Panc1 (cell line): ENCODE measurements at regions not wholly inside any gene's neighbourhood (a gene's known extent, or its start where the extent isn't known, plus 50 kb on each side); places are given as distances from the start of the nearest gene placed in this dataset.

Source experiments
- ATAC-seq: fragments of 200-7000 bp; cut with Tn5 transposase; 2 replicates; pipeline ENCODE4 v1.9.1; 2020; ENCODE audit warnings: mild to moderate bottlenecking, moderate library complexity
- BruUV-seq: library from RNA; stranded (reverse); fragments of 400-500 nt; replicated peaks from 2 replicates; lab custom pipeline; 2021; lab: Mats Ljungman, UMichigan
- CTCF ChIA-PET: fragments of 300-600 bp; sonication (Branson Sonifier 250); formaldehyde crosslinking; loops from one replicate; lab custom pipeline; 2022; ENCODE audit warnings: antibody characterized with exemption; lab: Charles Lee
- POLR2A ChIA-PET: fragments of 300-600 bp; sonication (Branson Sonifier 250); formaldehyde crosslinking; loops from one replicate; lab custom pipeline; 2022; ENCODE audit warnings: antibody characterized with exemption; lab: Charles Lee
- DNase-seq: peaks from one replicate; pipeline ENCODE4 v3.0.0-alpha.2; 2010; ENCODE audit warnings: low read depth, low spot score
- H3K27ac ChIP-seq: 2 replicates; pipeline ENCODE4 v1.5.1; 2011; ENCODE audit warnings: mild to moderate bottlenecking, low read length, inconsistent platforms
- H3K27me3 ChIP-seq: fragments of 200-500 bp; sonication (Bioruptor generic); 2 replicates; pipeline ENCODE4 v1.6.0; 2014; ENCODE audit warnings: low read length, inconsistent platforms; ENCODE audit not compliant: control insufficient read depth, insufficient read depth
- H3K36me3 ChIP-seq: fragments of 200-500 bp; sonication (Bioruptor generic); 2 replicates; pipeline ENCODE4 v1.5.1; 2014; ENCODE audit warnings: inconsistent platforms, mild to moderate bottlenecking, low read length, moderate library complexity; ENCODE audit not compliant: control insufficient read depth, insufficient read depth
- H3K4me1 ChIP-seq: 2 replicates; pipeline ENCODE4 v1.5.1; 2011; ENCODE audit warnings: inconsistent platforms, mild to moderate bottlenecking, low read length, moderate library complexity; ENCODE audit not compliant: control insufficient read depth, insufficient read depth
- H3K4me3 ChIP-seq, 2 experiments: 2 replicates each; pipeline ENCODE4 v1.5.1; 2011 to 2012; ENCODE audit warnings: low read depth in 2 of 2, low read length in 2 of 2, mild to moderate bottlenecking in 2 of 2, inconsistent platforms in 1 of 2, moderate library complexity in 1 of 2
- H3K9me3 ChIP-seq: fragments of 200-500 bp; sonication (Bioruptor generic); 2 replicates; pipeline ENCODE4 v1.5.1; 2014; ENCODE audit warnings: low read depth, mild to moderate bottlenecking, inconsistent platforms, low read length, moderate library complexity; ENCODE audit not compliant: control insufficient read depth, insufficient read depth
- CTCF ChIP-seq: fragments of 450-650 bp; IDR thresholded peaks from 2 replicates; pipeline ENCODE4 v1.5.1; 2017; ENCODE audit warnings: mild to moderate bottlenecking
- POLR2AphosphoS5 ChIP-seq: IDR thresholded peaks from 2 replicates; pipeline ENCODE4 v1.6.1; 2012; ENCODE audit warnings: mild to moderate bottlenecking, low read depth, low read length, moderate library complexity
- REST ChIP-seq, 2 experiments: IDR thresholded peaks; 2 replicates each; pipeline ENCODE4 v1.6.1; 2011 to 2012; ENCODE audit warnings: low read depth in 2 of 2, control low read depth in 1 of 2, low read length in 1 of 2, mild to moderate bottlenecking in 1 of 2, moderate library complexity in 1 of 2; ENCODE audit not compliant: insufficient read depth in 1 of 2
- SIN3A ChIP-seq: IDR thresholded peaks from 2 replicates; pipeline ENCODE4 v1.6.1; 2012; ENCODE audit warnings: low read depth, mild to moderate bottlenecking, low read length, moderate library complexity, borderline replicate concordance; ENCODE audit not compliant: insufficient read depth
- TCF7L2 ChIP-seq: IDR thresholded peaks from 2 replicates; pipeline ENCODE4 v1.6.1; 2011; ENCODE audit warnings: mild to moderate bottlenecking, low read depth, low read length, inconsistent platforms
- in situ Hi-C: cut with HindIII; loops from 2 replicates; pipeline ENCODE4 v1.10.0; 2016; ENCODE audit warnings: low sequenced_read_pairs, low pct_unique_long_range_greater_than_20kb
- intact Hi-C: fragments of 100-400 bp; cut with micrococcal nuclease; formaldehyde crosslinking; loops from one replicate; pipeline ENCODE4 v1.10.0; 2022; ENCODE audit not compliant: unreplicated experiment

- in situ Hi-C loops, result no loop called here
- intact Hi-C loops, result no loop called here
- no peaks in the 10 kb centered on the region for H3K4me1 ChIP-seq
- CTCF ChIA-PET, result no interaction called here
- H3K27ac ChIP-seq, result no peak overlapping the region
- no peaks in the 10 kb centered on the region for H3K36me3 ChIP-seq
- POLR2A ChIA-PET, result no interaction called here
- H3K4me3 ChIP-seq, result no peak overlapping the region
- TF ChIP-seq TCF7L2, result no peak
- no peak for TF ChIP-seq CTCF
- no peak for TF ChIP-seq REST (IDR thresholded peaks at IDR 0.05; ENCODE audit: insufficient read depth in 1 of 2, low read depth in 2 of 2, low read length in 1 of 2)
- no peak for TF ChIP-seq SIN3A
- TF ChIP-seq POLR2AphosphoS5, result no peak
- DNase-seq (no peak), ATAC-seq (no peak)
- no TSS peak for BruUV-seq
- no peaks in the 10 kb centered on the region for H3K27me3 ChIP-seq
- H3K9me3 ChIP-seq, result no peaks in the 10 kb centered on the region
Measured at GRCh38 chr10:84765656-84766055, 437.3 kb downstream of the CCSER2 start.

- ATAC-seq (no peak), DNase-seq (no peak)
- ChIA-PET POLR2A (no interaction called here), CTCF (interaction anchor here (0.6 kb wide), 1 partner anchor 1512 kb away, joined by 4 read pairs; no protein-coding TSS in a partner anchor)
- Histone ChIP-seq H3K4me3 (no peak overlapping the region), H3K36me3 (no peaks in the 10 kb centered on the region), H3K9me3 (no peaks in the 10 kb centered on the region), H3K27ac (no peak overlapping the region), H3K4me1 (no peaks in the 10 kb centered on the region), H3K27me3 (no peaks in the 10 kb centered on the region)
- intact Hi-C loops, result no loop called here
- in situ Hi-C loops, result no loop called here
- TF ChIP-seq REST (IDR thresholded peaks at IDR 0.05; ENCODE audit: insufficient read depth in 1 of 2, low read depth in 2 of 2, low read length in 1 of 2) (no peak), TCF7L2 (no peak), SIN3A (no peak), CTCF (no peak), POLR2AphosphoS5 (no peak)
- no TSS peak for BruUV-seq
Measured at GRCh38 chr10:84766923-84767322, 438.5 kb downstream of the CCSER2 start.
